ENCODE measurements at regions not wholly inside any gene's neighbourhood (a gene's known extent, or its start where the extent isn't known, plus 50 kb on each side); places are given as distances from the start of the nearest gene placed in this dataset.
"Not testable (repeated sequence)": the region's sequence is repeated elsewhere in the genome, so short reads cannot be mapped to it uniquely, and the experiment has no call there.

DNA sequence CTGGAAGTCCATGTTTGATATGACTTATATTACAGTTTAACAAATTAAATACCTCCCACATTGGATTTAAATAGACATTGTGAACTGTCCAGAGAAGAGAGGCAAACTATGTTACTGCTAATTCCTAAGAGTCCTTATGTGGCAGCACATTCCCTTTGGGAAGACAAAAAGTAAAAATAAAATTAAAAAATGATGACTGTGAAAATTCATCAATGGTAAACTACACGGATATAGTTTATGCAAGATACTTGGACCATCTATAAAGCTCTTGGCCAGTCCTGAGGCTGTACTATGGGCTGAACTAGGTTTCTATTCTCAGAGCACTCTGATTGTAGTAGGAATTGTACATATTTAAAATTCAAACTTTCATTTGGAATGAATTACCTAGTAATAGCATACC, 206.4 kb downstream of the LRRK2 start:
- Mint-ChIP-seq H3K27ac (no peak overlapping the region), H3K36me3 (ENCODE audit: low read depth) (no peaks in the 10 kb centered on the region), H3K4me1 (no peaks in the 10 kb centered on the region), H3K9me3 (no peaks in the 10 kb centered on the region), H3K27me3 (no peaks in the 10 kb centered on the region), H3K4me3 (no peak overlapping the region)
- ChIA-PET CTCF (no interaction called here), POLR2A (no interaction called here)
- no peak for DNase-seq

DNA sequence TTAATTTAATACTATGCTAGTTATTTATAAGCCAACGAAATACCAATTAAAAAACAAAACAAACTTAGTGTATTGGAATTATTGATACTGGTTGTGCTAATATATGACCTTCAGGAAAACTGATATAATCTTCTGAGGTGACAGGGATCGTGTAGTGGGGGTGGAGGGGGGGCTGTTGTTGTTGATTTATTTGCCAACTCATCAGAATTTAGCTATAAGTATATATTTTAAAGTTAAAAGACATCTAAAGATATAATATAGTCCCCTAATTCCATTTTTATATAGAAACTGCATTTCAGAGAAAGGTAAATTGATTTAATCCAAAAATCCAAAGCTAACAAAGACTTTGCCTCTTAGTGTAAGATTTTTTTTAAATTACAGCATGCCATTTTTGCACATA, 210.5 kb downstream of the LRRK2 start:
- ChIA-PET POLR2A (no interaction called here), CTCF (no interaction called here)
- Mint-ChIP-seq H3K27ac (no peak overlapping the region), H3K4me1 (no peaks in the 10 kb centered on the region), H3K27me3 (no peaks in the 10 kb centered on the region), H3K4me3 (no peak overlapping the region), H3K9me3 (no peaks in the 10 kb centered on the region), H3K36me3 (ENCODE audit: low read depth) (no peaks in the 10 kb centered on the region)
- DNase-seq: no peak

DNA sequence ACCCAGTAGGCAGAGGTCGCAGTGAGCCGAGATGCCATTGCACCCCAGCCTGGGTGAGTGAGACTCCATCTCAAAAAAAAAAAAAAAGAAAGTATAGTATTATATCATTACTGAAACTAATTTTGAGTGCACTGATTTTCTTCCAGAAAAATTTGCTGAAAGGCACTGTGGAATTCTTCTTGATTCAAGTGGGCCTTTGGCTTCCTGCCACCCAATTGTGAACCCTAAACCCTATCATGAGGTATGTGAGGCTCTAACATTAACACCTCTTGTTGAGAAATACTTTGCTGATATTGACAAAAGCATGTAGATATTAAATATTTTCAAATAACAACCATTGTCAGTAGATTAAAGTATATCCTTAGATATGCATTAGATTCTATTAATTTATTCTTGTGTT, 211.2 kb downstream of the LRRK2 start:
- no peaks in the 10 kb centered on the region for H3K36me3 Mint-ChIP-seq (ENCODE audit: low read depth)
- no peaks in the 10 kb centered on the region for H3K9me3 Mint-ChIP-seq
- H3K4me1 Mint-ChIP-seq: no peaks in the 10 kb centered on the region
- POLR2A ChIA-PET: no interaction called here
- H3K27me3 Mint-ChIP-seq: no peaks in the 10 kb centered on the region
- H3K27ac Mint-ChIP-seq: no peak overlapping the region
- no peak overlapping the region for H3K4me3 Mint-ChIP-seq
- DNase-seq: no peak
- CTCF ChIA-PET: no interaction called here

DNA sequence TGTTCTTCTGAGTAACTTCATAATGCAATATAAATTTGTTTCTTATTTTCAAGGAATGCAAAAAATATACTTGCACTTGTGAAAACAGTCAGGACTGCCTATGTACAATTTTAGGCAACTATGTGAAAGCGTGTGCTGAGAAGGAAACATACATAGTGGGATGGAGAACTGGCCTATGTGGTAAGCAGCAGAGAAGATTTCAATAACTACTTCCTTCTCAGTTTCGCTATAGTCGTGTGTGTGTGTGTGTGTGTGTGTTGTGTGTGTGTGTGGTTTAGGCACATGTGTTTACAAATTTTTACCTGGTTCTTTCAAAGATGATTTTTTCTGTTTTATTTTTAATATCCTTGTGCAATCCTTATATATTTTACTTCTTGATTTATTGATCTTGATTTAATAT, 211.8 kb downstream of the LRRK2 start:
- Mint-ChIP-seq H3K36me3 (ENCODE audit: low read depth) (no peaks in the 10 kb centered on the region), H3K9me3 (no peaks in the 10 kb centered on the region), H3K27ac (no peak overlapping the region), H3K4me3 (no peak overlapping the region), H3K4me1 (no peaks in the 10 kb centered on the region), H3K27me3 (no peaks in the 10 kb centered on the region)
- no peak for DNase-seq
- POLR2A ChIA-PET: no interaction called here
- CTCF ChIA-PET: no interaction called here

DNA sequence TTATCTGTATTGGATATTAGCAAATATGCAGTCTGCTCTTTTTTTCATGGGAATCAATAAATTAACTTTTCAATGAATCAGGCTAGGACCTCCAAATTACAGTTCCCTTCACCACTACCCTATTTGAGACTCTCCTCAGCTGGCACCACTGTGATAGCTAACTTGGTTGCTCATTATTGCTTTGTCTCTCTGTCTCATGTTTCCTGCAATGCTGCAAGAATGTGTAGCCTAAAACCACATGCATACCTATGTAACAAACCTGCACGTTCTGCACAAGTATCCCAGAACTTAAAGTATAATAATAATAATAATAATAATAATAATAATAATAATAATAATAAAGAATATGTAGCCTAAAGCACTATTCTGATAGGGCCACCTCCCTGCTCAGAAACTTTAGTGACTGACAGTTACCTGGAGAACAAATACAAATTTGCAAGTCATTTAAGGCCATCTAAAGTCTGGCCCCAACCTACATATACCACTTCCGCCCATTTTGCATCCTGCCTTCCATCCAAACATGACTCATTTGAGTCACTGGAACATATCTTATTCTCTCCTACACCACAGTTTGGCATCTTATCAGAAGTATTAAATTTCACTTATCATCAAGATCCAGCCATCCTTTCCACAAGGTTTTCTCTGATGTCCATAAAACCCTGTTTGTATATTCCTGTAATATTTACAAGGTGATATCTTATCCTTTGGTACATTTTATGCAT, 215.1 kb downstream of the LRRK2 start:
- ChIA-PET POLR2A (no interaction called here), CTCF (no interaction called here)
- no peaks in the 10 kb centered on the region for H3K27me3 Mint-ChIP-seq
- no peaks in the 10 kb centered on the region for H3K9me3 Mint-ChIP-seq
- H3K4me3 Mint-ChIP-seq: no peak overlapping the region
- DNase-seq: no peak
- no peaks in the 10 kb centered on the region for H3K36me3 Mint-ChIP-seq (ENCODE audit: low read depth)
- no peak overlapping the region for H3K27ac Mint-ChIP-seq
- no peaks in the 10 kb centered on the region for H3K4me1 Mint-ChIP-seq

DNA sequence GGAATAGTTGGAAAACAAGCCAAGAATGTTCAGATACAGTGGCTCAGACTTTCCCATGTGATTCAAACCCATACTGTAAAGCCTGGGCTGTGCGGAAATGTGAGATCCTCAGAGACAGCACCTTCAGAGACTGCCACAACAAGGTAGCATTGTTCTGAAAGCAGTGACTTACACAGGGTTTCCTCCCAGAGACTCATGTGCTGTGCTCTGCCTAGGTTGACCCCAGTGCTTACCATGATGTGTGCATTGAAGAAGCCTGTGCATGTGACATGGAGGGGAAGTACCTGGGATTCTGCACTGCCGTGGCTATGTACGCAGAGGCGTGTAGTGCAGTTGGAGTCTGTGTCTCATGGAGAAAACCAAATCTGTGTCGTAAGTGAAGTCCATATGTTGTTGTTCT, 219.4 kb downstream of the LRRK2 start:
- peaks cover 2% of the 10 kb centered on the region for H3K9me3 Mint-ChIP-seq
- ChIA-PET CTCF (no interaction called here), POLR2A (no interaction called here)

DNA sequence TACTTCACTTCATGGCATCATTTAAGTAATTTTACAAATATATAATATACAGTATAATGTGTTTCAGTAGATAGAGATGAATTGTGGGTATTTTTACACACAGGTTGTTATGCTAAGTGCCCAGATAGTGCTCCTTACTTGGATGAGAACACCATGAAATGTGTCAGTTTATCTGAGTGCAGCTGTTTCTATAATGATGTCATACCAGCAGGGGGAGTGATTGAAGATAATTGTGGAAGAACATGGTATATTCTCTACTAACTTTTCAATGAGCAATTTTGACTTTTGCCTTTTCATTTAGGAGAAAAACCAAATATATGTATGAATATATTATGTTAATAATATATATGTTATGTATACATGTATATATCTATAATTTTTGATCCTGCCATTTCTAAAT, 221.6 kb downstream of the LRRK2 start:
- POLR2A ChIA-PET: no interaction called here
- H3K27me3 Mint-ChIP-seq: no peaks in the 10 kb centered on the region
- CTCF ChIA-PET: no interaction called here
- no peaks in the 10 kb centered on the region for H3K36me3 Mint-ChIP-seq (ENCODE audit: low read depth)
- H3K4me3 Mint-ChIP-seq: no peak overlapping the region
- no peak for DNase-seq
- no peak overlapping the region for H3K27ac Mint-ChIP-seq
- no peaks in the 10 kb centered on the region for H3K4me1 Mint-ChIP-seq
- H3K9me3 Mint-ChIP-seq: peaks cover 2% of the 10 kb centered on the region

More for the DNA sequence above, 219.4 kb downstream of the LRRK2 start:
- Mint-ChIP-seq H3K27me3 (no peaks in the 10 kb centered on the region), H3K4me1 (no peaks in the 10 kb centered on the region), H3K27ac (no peak overlapping the region), H3K4me3 (no peak overlapping the region), H3K36me3 (ENCODE audit: low read depth) (no peaks in the 10 kb centered on the region)
- no peak for DNase-seq

DNA sequence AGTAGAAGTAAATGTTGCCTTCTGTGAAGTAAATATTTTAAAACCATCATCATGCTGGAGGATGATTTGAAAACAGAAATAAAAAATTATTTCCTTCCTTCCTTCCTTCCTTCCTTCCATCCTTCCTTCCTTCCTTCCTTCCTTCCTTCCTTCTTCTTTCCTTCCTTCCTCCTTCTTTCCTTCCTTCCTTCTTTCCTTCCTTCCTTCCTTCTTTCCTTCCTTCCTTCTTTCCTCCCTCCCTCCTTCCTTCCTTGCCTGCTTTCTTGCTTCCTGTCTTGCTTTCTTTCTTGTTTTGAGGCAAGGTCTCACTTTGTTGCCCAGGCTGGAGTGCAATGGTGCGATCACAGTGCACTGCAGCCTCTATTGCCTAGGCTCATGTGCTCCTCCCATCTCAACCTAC, 223.7 kb downstream of the LRRK2 start:
- DNase-seq; POLR2A ChIA-PET; CTCF ChIA-PET; H3K27ac Mint-ChIP-seq; H3K4me3 Mint-ChIP-seq; H3K4me1 Mint-ChIP-seq; H3K36me3 Mint-ChIP-seq (ENCODE audit: low read depth); H3K27me3 Mint-ChIP-seq; H3K9me3 Mint-ChIP-seq: not testable (repeated sequence)

DNA sequence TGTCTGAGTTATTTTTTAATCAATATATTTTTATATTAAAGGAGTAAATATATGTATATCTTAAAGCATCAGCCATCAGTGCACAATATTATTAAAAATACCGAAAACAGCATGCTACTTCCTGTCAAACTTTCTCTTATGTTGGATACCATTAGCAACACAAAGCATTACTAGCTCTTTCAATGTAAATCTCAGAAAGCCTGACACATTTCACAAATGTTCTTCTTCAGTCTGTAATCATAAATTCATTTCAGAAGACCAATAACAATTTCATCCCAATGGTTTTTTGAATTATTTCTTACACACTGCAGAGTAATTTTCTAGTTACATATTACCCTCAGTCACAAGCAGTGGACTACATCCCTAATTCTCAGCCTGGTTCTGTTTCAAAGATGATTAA, 226.9 kb downstream of the LRRK2 start:
- Mint-ChIP-seq H3K4me3 (no peak overlapping the region), H3K27ac (no peak overlapping the region), H3K27me3 (no peaks in the 10 kb centered on the region), H3K36me3 (ENCODE audit: low read depth) (no peaks in the 10 kb centered on the region), H3K9me3 (peaks cover 2% of the 10 kb centered on the region), H3K4me1 (no peaks in the 10 kb centered on the region)
- DNase-seq: no peak
- ChIA-PET CTCF (no interaction called here), POLR2A (no interaction called here)

DNA sequence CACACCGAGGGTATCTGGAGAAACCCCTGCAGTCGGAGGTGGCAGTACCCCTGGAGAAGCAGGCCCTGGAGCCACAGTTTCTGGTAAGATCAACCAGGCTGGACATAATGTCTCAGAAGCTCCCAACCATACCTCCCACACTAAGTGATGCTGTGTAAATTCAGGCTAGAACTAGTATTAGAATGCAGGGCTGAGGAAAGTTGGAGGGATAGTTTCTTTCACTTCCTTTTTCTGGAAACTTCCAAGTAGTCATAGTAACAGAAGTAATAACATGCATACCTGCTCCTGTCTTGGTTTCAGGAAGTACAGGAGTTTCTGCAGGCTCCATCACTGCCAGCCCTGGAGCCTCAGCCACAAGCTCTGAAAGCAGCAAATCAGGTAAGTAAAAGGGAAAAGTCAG, 228.1 kb upstream of the CNTN1 start:
- POLR2A ChIA-PET: no interaction called here
- Mint-ChIP-seq H3K9me3 (no peaks in the 10 kb centered on the region), H3K27me3 (no peaks in the 10 kb centered on the region), H3K27ac (no peak overlapping the region), H3K36me3 (ENCODE audit: low read depth) (no peaks in the 10 kb centered on the region), H3K4me3 (no peak overlapping the region), H3K4me1 (no peaks in the 10 kb centered on the region)
- CTCF ChIA-PET: no interaction called here
- no peak for DNase-seq

DNA sequence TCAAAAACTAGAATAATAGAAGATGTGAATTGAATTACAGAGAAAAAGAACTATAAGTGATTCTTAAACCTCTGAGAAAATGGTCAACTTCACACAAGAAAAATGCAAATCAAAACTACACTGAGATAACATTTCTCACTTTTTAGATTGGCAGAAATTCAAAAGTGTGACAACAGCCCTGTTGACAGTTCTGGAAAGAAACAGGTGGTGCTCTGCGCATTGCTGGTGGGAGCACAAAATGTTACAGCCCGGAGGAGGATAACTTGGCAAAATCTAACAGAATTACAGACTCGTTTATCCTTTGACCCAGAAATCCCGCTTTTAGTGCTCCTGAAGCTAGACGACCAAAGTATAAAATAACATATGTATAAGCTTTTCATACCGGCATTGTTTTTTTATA, 222.5 kb upstream of the CNTN1 start:
- H3K27ac Mint-ChIP-seq: no peak overlapping the region
- H3K27me3 Mint-ChIP-seq: no peaks in the 10 kb centered on the region
- CTCF ChIA-PET: no interaction called here
- DNase-seq: no peak
- H3K36me3 Mint-ChIP-seq (ENCODE audit: low read depth): no peaks in the 10 kb centered on the region
- no peak overlapping the region for H3K4me3 Mint-ChIP-seq
- no peaks in the 10 kb centered on the region for H3K9me3 Mint-ChIP-seq
- POLR2A ChIA-PET: no interaction called here
- H3K4me1 Mint-ChIP-seq: no peaks in the 10 kb centered on the region

DNA sequence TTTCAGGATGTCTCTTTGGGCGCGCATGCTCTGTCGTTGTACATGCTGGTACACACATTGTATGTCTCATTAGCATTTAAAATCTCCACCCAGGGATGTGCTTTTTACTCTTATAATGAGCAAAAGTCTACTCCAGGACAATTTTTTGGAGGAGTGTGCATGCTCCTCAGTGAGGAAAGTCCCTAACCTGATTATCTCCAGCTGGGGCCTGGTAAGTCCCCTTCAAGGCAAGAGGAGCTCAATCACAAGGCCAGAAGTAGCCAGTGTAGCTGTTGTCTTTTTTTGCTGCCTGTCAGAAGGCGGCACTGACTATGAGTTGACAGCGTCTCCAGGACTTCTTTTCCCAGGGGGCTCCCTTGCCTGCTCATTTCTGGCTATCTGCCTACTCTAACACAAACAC, 218.3 kb upstream of the CNTN1 start:
- Mint-ChIP-seq H3K36me3 (ENCODE audit: low read depth) (no peaks in the 10 kb centered on the region), H3K9me3 (peaks cover 5% of the 10 kb centered on the region), H3K27ac (no peak overlapping the region), H3K27me3 (no peaks in the 10 kb centered on the region), H3K4me1 (no peaks in the 10 kb centered on the region), H3K4me3 (no peak overlapping the region)
- ChIA-PET POLR2A (no interaction called here), CTCF (no interaction called here)
- no peak for DNase-seq

DNA sequence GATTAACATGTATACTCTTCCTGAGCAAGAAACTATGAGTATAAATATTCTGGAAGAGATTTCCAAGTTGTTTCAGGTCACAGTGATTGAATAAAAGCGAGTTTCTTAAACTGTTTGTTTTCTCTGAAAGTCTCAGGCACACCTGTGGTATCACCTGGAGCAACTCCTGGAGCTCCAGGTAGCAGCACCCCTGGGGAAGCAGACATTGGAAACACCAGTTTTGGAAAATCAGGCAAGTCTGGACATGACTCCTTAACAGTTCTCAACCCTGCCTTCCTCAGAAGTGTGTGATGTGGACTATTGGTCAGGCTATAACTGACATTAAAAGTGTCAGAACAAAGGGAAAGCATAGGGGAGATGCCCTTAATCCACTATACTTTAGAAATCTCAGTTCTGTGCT, 217.6 kb upstream of the CNTN1 start:
- Mint-ChIP-seq H3K4me1 (no peaks in the 10 kb centered on the region), H3K27ac (no peak overlapping the region), H3K36me3 (ENCODE audit: low read depth) (no peaks in the 10 kb centered on the region), H3K9me3 (peaks cover 10% of the 10 kb centered on the region), H3K27me3 (no peaks in the 10 kb centered on the region), H3K4me3 (no peak overlapping the region)
- ChIA-PET POLR2A (no interaction called here), CTCF (no interaction called here)
- DNase-seq: no peak

DNA sequence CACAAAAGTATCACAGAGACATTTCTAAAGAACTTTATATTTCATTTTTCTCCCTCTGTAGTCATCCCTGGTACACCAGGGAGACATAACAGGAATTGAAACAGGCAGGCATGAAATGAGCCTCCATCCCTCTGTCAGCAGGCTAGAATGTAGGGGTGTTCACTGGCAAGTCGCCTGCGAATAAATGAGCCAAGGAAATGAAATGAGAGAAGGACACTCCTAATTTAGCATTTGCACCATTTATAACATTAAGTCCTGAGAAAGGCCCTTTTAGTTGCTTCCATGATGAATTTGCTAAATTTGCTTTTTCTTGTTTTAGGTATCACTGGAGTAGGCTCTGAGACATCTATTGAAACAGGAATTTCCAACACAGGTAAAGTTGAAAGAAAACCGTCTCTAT, 192.4 kb upstream of the CNTN1 start:
- Mint-ChIP-seq H3K27ac (no peak overlapping the region), H3K27me3 (no peaks in the 10 kb centered on the region), H3K36me3 (ENCODE audit: low read depth) (no peaks in the 10 kb centered on the region), H3K4me1 (no peaks in the 10 kb centered on the region), H3K9me3 (no peaks in the 10 kb centered on the region), H3K4me3 (no peak overlapping the region)
- CTCF ChIA-PET: interaction anchor here (0.6 kb wide), 1 partner anchor 372 kb away, joined by 3 read pairs; no protein-coding TSS in a partner anchor
- no peak for DNase-seq
- POLR2A ChIA-PET: no interaction called here

DNA sequence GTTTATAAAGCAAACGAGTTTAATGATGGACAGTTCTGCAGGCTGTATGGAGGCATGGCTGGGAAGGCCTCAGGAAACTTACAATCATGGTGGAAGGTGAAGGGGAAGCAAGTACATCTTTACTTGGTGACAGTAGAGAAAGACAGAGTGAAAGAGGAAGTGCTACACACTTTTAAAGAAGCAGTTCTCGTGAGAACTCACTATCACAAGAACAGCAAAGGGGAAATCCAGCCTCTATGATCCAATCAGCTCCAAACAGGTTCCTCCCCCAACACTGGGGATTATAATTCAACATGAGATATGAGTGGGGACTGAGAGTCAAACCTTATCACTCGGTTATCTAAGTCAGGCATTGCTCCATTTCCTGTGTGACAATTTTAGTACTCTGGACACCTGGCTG, 189.9 kb upstream of the CNTN1 start:
- Mint-ChIP-seq H3K4me3 (no peak overlapping the region), H3K9me3 (no peaks in the 10 kb centered on the region), H3K27me3 (no peaks in the 10 kb centered on the region), H3K4me1 (peaks cover 6% of the 10 kb centered on the region), H3K27ac (no peak overlapping the region), H3K36me3 (ENCODE audit: low read depth) (no peaks in the 10 kb centered on the region)
- DNase-seq: no peak
- POLR2A ChIA-PET: no interaction called here
- CTCF ChIA-PET: no interaction called here
